ENCODE measurements at regions not wholly inside any gene's neighbourhood (a gene's known extent, or its start where the extent isn't known, plus 50 kb on each side); places are given as distances from the start of the nearest gene placed in this dataset.

GRCh38 chr5:2222246-2222992 lies 339.7 kb upstream of the IRX4 start:
- TF ChIP-seq, protein P1, sequence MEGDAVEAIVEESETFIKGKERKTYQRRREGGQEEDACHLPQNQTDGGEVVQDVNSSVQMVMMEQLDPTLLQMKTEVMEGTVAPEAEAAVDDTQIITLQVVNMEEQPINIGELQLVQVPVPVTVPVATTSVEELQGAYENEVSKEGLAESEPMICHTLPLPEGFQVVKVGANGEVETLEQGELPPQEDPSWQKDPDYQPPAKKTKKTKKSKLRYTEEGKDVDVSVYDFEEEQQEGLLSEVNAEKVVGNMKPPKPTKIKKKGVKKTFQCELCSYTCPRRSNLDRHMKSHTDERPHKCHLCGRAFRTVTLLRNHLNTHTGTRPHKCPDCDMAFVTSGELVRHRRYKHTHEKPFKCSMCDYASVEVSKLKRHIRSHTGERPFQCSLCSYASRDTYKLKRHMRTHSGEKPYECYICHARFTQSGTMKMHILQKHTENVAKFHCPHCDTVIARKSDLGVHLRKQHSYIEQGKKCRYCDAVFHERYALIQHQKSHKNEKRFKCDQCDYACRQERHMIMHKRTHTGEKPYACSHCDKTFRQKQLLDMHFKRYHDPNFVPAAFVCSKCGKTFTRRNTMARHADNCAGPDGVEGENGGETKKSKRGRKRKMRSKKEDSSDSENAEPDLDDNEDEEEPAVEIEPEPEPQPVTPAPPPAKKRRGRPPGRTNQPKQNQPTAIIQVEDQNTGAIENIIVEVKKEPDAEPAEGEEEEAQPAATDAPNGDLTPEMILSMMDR (IDR thresholded peaks at IDR 0.05), result no peak
- Histone ChIP-seq H3K27ac (no peak overlapping the region), H3K4me3 (no peak overlapping the region)
- no peak for DNase-seq (ENCODE audit: low spot score)

DNA sequence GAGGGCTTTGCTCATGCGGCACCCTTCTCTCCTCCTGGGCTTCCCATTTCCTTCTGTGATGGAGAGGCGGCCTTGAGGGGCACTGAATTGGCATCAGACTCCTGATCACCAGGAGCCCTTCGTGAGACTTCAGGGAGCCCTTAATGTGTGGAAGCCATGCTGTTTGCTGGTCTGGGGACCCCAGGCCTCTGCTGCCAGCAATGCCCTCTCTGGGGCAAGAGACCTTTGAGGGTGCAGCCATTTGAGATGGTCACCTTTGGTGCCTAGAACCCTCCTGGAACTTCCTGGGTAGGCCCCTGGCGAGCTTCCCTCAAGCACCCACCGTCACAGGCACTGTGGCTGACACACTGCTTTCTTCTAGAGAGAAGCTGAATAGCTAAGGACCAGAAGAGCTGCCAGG lies 338.7 kb upstream of the IRX4 start:
- TF ChIP-seq, protein P1 (IDR thresholded peaks at IDR 0.05), result no peak
- H3K4me3 ChIP-seq, result no peak overlapping the region

DNA sequence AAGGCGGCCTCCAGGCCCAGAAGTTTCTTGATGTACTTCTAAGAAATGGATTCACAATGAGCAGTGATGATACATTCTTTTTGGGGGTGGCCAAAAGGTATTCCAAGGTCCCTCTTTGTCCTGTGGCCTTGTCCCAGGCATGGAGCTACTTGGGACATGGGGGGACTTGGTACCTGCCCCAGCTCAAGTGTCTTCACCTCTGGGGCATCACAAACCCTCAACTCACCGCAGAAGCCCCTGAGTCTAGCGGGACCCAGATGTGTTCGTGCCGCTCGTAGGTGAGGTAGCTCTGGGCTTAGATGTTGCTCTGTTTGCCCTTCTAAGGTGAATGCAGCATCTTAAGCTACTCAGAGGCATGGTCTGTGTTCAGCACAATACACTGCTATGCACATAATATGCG lies 338.0 kb upstream of the IRX4 start:
- H3K27ac ChIP-seq, result no peak overlapping the region
- H3K4me3 ChIP-seq, result no peak overlapping the region
- TF ChIP-seq, protein P1 (IDR thresholded peaks at IDR 0.05), result no peak
- no peak for DNase-seq (ENCODE audit: low spot score)

More for the DNA sequence above, 338.7 kb upstream of the IRX4 start:
- no peak overlapping the region for H3K27ac ChIP-seq
- DNase-seq (ENCODE audit: low spot score), result no peak

DNA sequence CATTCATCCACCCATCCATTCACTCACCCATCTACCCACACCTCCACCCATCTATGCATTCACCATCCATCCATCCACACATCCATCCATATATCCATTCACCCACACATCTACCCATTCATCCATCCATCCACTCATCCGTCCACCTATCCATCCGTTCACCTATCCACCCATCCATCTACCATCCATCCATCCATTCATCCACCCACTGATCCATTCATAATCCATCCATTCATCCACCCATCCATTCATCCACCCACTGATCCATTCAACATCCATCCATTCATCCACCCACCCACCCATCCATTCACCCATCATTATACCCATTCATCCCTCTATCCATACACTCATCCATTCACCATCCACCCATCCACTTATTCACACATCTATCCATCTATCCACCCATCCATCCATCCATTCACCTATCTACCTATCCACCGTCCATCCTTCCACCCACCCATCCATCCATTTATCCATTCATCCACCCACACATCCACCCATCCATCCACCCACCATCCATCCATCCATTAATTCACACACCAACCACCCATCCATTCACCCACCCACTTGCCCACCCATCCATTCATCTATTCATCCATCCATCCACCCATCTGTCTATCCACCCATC lies 336.5 kb upstream of the IRX4 start:
- Histone ChIP-seq H3K4me3 (no peak overlapping the region), H3K27ac (no peak overlapping the region)
- TF ChIP-seq, protein P1 (IDR thresholded peaks at IDR 0.05), result no peak
- DNase-seq (ENCODE audit: low spot score), result no peak

- Histone ChIP-seq H3K4me3 (no peak overlapping the region), H3K27ac (no peak overlapping the region)
- TF ChIP-seq, protein P1 (IDR thresholded peaks at IDR 0.05), result no peak
- no peak for DNase-seq (ENCODE audit: low spot score)
Measured at GRCh38 chr5:2217219-2217618, 334.5 kb upstream of the IRX4 start.

DNA sequence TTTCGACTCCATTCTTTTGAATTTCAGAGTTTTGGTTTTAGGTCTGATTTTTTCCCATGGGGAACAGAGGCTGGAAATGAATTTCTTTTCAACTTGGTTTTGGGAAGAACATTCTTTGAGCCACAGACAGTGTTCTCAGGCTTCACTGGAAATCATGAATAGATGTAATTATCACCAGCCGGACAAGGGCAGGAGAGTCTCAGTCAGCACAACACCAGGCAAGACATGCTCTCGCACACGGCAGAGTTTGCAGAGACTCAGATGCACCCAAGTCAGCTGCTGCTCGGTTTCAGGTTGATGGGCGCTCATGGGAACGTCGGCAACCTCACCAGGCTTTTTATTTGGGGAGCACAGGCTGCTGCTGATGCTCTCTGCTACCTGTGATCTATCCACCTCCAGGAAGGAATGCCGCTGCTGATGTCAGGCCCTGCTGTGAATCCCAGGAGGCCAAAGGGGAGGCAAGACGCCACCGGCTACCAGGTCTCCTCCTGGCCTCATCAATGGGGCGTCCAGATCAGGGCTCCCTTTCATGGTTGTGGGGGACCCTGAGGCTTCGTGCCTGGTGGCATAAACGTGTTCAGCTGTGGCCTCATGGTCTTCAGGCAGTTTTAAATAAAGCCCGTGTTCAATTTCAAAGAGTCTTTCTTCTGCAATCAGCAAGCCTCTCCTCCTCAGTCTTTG lies 332.3 kb upstream of the IRX4 start:
- no peak for DNase-seq (ENCODE audit: low spot score)

More for the DNA sequence above, 332.3 kb upstream of the IRX4 start:
- TF ChIP-seq, protein P1 (IDR thresholded peaks at IDR 0.05), result no peak
- no peak overlapping the region for H3K4me3 ChIP-seq
- H3K27ac ChIP-seq, result no peak overlapping the region
